Activated naive CD8-positive, alpha-beta T cell treated with anti-CD3 and anti-CD28 coated beads, Interleukin-2, amount 50 U/mL, for 24 hours (primary cell): ENCODE measurements at regions not wholly inside any gene's neighbourhood (a gene's known extent, or its start where the extent isn't known, plus 50 kb on each side); places are given as distances from the start of the nearest gene placed in this dataset.
"Not testable (repeated sequence)": the region's sequence is repeated elsewhere in the genome, so short reads cannot be mapped to it uniquely, and the experiment has no call there.

ENCODE experiments used
- ATAC-seq: fragments of 150-1000 bp; cut with Tn5 transposase; one replicate; pipeline ENCODE4 v1.10.0; 2021
- DNase-seq: peaks from one replicate; pipeline ENCODE4 v3.0.0; 2021
- H3K27ac Mint-ChIP-seq: one replicate; pipeline ENCODE4 v1.8.0; 2021; ENCODE audit warnings: mild to moderate bottlenecking, mixed read lengths
- H3K27me3 Mint-ChIP-seq: one replicate; pipeline ENCODE4 v1.8.0; 2021; ENCODE audit warnings: mixed read lengths
- H3K36me3 Mint-ChIP-seq: one replicate; pipeline ENCODE4 v1.8.0; 2021; ENCODE audit warnings: low read depth, mixed read lengths
- H3K4me1 Mint-ChIP-seq: one replicate; pipeline ENCODE4 v1.8.0; 2021; ENCODE audit warnings: mixed read lengths
- H3K4me3 Mint-ChIP-seq: one replicate; pipeline ENCODE4 v1.8.0; 2021; ENCODE audit warnings: mild to moderate bottlenecking, moderate library complexity, mixed read lengths
- H3K9me3 Mint-ChIP-seq: one replicate; pipeline ENCODE4 v1.8.0; 2021; ENCODE audit warnings: mixed read lengths

DNA sequence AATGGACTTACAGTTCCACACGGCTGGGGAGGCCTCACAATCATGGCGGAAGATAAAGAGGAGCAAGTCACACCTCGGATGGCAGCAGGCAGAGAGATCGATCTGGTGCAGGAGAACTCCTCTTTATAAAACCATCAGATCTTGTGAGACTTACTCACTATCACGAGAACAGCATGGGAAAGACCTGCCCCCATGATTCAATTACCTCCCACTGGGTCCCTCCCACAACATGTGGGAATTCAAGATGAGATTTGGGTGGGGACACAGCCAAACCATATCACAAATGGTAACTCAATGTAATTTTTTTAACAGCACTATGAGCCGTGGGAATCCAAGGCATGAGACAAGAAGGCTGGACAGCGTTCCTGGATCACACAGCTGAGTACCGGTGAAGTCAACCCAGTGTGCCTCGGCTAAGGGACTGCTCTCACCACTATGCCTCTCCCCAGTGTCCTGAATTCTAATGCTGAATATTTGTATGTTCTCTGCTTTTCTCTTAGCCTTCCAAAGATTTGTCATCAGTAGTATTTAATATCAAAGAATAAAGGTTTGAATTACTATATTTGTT is 84.3 kb downstream of the IRS2 start:
- Mint-ChIP-seq H3K27me3 (peaks cover 25% of the 10 kb centered on the region), H3K4me1 (peaks cover 21% of the 10 kb centered on the region)
- H3K36me3 Mint-ChIP-seq, ATAC-seq, H3K4me3 Mint-ChIP-seq, DNase-seq, H3K9me3 Mint-ChIP-seq, H3K27ac Mint-ChIP-seq: not testable (repeated sequence)

DNA sequence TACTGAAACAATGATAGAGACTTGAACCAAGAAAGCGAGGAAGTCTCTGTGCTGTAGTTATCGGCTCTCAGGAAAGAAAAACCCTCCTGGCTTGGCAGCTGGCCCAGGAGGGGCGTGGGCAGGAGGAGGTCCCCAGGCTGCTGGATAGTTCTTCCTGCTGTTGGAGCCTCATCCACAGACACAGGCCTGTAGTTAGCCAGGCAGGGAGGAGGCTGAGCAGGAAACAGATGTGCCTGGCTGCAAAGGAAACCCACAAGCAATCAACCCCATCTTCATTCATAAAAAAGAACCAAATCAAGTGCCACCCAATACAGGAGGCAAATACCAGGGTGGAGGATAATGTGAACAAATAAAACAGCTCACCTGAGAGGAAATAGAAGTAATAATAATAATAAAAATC is 86.2 kb downstream of the IRS2 start:
- Mint-ChIP-seq H3K27me3 (peaks cover 17% of the 10 kb centered on the region), H3K4me1 (peaks cover 16% of the 10 kb centered on the region), H3K9me3 (no peaks in the 10 kb centered on the region), H3K36me3 (no peaks in the 10 kb centered on the region), H3K4me3 (no peak overlapping the region), H3K27ac (no peak overlapping the region)
- DNase-seq (no peak), ATAC-seq (no peak)

DNA sequence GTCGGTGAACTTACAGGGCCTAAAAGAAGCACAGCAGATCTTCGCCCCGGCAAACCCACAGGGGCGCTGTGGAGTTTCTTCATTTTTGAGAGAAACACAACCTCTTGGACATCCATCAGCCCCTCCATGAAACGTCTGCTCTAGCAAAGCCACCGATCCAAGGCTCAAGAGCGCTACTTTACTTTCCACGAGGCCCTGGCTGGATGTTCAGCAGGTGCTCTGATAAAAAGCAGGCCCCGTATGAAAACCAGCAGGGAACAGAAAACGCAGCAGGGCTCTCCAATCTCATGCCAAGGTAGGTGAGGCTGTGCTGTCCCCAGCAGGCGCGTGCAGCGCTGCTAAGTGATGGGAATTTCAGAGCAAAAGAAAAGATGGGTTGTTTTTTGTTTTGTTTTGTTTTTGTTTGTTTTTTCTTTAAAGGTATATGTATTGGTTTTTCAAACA is 86.7 kb downstream of the IRS2 start:
- ATAC-seq: no peak
- peaks cover 11% of the 10 kb centered on the region for H3K4me1 Mint-ChIP-seq
- no peaks in the 10 kb centered on the region for H3K36me3 Mint-ChIP-seq
- H3K27me3 Mint-ChIP-seq: peaks cover 12% of the 10 kb centered on the region
- no peak overlapping the region for H3K4me3 Mint-ChIP-seq
- no peak for DNase-seq
- no peaks in the 10 kb centered on the region for H3K9me3 Mint-ChIP-seq
- no peak overlapping the region for H3K27ac Mint-ChIP-seq

DNA sequence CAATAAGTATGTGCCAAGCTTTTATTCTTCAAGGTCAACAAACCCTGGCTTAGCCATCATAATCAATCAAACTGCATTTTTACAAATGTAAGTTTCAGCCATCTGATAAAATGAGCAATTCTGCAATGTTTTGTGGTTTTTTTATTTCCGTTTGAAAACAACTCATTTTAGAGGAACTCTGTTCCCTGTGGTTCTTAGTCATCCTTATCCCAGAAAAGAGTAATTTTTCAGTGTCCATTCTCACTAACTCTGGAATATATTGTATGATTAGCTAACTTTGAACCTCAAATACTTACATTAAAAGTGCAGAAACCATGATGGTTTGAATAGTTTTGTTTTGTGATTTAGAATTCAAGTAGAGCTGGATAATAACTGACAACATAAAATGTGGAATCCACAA is 87.6 kb downstream of the IRS2 start:
- H3K27ac Mint-ChIP-seq: no peak overlapping the region
- no peaks in the 10 kb centered on the region for H3K36me3 Mint-ChIP-seq
- no peak overlapping the region for H3K4me3 Mint-ChIP-seq
- peaks cover 5% of the 10 kb centered on the region for H3K27me3 Mint-ChIP-seq
- no peaks in the 10 kb centered on the region for H3K9me3 Mint-ChIP-seq
- ATAC-seq: no peak
- DNase-seq: no peak
- H3K4me1 Mint-ChIP-seq: peaks cover 9% of the 10 kb centered on the region

DNA sequence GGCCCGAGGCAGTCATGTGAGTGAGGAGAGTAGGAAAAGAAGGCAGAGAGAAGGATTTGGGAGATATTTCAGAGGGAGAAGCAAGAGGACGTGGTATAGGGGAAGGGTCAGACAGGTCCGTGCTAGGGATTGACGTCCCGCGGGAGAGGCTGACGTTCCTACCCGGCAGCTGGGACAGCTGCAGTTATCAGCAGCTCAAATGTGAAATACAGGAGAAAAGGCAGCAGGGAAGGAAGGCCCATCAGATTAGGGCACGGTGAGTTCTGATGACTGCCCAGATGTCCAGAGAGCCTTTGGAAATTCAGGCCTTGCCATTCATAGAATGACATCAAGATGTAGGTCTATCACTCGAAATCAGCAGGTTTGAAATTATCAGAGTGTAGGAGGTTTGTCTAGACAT is 88.4 kb downstream of the IRS2 start:
- Mint-ChIP-seq H3K27me3 (no peaks in the 10 kb centered on the region), H3K36me3 (no peaks in the 10 kb centered on the region), H3K4me1 (peaks cover 9% of the 10 kb centered on the region), H3K27ac (no peak overlapping the region), H3K4me3 (no peak overlapping the region), H3K9me3 (no peaks in the 10 kb centered on the region)
- ATAC-seq (no peak), DNase-seq (no peak)

DNA sequence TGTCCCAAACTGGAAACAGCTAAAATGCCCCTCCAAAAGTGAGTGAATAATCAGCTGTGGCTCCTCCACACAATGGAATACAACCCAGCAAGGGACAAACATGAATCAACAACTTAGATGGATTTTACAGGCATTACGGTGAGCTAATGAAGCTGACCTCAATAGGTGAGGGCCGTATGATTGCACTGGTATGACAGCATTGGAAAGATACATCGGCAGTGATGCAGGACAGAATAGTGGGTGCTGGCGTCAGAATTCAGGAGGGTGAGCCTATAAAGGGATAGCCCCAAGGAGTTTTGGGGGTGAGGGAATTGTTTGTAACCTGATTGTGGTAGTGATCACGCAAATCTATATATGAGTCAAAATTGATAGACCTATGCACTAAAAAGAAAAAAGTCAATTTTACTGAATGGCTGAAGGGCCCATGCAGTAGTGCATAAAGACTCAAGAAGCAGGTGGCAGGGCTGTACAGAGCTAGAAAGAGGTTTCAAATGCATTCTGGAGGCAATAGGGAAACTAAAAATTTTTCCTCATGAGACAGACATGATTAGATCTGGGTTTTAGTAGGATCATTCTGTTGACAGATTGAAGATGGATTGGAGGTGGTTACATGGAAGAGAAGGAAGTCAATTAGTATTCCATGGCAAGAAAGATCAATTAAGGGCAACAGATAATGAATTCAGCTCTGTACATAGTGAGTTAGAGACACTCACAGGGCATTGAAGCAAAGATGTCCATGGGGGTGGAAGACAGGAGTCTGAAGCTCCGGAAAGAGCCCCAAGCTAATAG is 90.8 kb downstream of the IRS2 start:
- Mint-ChIP-seq H3K27ac (no peak overlapping the region), H3K27me3 (no peaks in the 10 kb centered on the region), H3K4me1 (peaks cover 8% of the 10 kb centered on the region), H3K9me3 (no peaks in the 10 kb centered on the region), H3K36me3 (no peaks in the 10 kb centered on the region), H3K4me3 (no peak overlapping the region)
- peak; percentile 20 for ATAC-seq
- DNase-seq: no peak

DNA sequence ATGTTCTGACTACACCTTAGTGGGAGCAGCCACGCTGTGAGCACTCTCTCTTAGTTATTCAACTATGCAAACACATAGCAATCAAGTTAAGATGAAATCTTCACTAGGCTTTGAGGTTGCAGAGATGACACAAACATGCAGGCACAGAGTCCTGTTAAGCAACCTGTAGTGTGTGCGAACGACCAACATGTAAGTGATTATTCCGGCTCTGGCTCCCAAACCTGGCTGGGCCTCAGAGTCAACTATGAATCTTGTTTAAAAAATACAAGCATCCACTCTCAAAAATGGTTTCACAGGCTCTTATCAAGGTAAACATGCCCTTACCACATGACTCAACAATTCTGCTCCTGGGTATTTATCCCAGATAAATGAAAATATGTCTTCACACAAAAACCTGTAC is 91.4 kb downstream of the IRS2 start:
- Mint-ChIP-seq H3K36me3 (no peaks in the 10 kb centered on the region), H3K4me3 (no peak overlapping the region), H3K27ac (no peak overlapping the region), H3K4me1 (peaks cover 2% of the 10 kb centered on the region), H3K27me3 (no peaks in the 10 kb centered on the region), H3K9me3 (no peaks in the 10 kb centered on the region)
- DNase-seq (no peak), ATAC-seq (peak; percentile 20)

DNA sequence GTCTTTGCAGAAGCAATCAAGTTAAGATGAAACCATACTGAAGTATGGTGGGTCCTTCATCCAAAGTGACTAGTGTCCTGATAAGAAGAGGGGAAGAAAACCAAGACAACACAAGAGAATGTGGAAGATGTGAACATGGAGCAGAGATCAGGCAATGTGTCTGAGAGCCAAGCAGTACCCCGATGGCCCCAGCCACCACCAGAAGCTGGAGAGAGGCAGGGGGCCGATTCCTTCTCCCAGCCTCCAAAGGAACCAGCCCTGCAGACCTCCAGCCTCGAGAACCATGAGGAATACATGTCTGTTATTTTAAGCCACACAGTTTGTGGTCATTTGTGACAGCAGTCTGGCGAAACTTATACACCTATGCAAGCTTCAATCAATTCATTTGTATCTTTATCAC is 93.2 kb downstream of the IRS2 start:
- Mint-ChIP-seq H3K36me3 (no peaks in the 10 kb centered on the region), H3K9me3 (no peaks in the 10 kb centered on the region), H3K4me1 (no peaks in the 10 kb centered on the region), H3K27me3 (no peaks in the 10 kb centered on the region), H3K27ac (no peak overlapping the region), H3K4me3 (no peak overlapping the region)
- DNase-seq (no peak), ATAC-seq (no peak)

DNA sequence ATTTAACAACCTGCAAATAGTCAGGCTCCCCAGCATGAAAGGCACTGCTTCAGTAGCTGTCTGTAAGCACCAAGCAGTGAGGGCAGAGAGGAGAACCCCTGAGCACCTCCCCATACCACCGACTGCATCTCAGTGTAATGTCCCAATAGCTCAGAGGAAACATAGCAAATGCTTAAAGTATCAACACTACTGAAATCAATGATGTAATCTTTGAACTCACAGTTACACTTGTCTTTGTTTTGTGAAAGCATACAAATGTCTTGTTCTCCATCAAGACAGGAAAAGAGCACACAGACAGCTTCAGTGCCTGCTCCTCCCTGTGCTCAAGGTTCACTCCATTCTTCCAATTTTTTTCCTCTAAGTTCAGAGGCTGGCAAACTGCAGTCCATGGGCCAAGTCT is 94.7 kb downstream of the IRS2 start:
- H3K27ac Mint-ChIP-seq: no peak overlapping the region
- no peaks in the 10 kb centered on the region for H3K36me3 Mint-ChIP-seq
- no peak for ATAC-seq
- no peaks in the 10 kb centered on the region for H3K4me1 Mint-ChIP-seq
- no peak overlapping the region for H3K4me3 Mint-ChIP-seq
- no peaks in the 10 kb centered on the region for H3K9me3 Mint-ChIP-seq
- no peaks in the 10 kb centered on the region for H3K27me3 Mint-ChIP-seq
- no peak for DNase-seq

DNA sequence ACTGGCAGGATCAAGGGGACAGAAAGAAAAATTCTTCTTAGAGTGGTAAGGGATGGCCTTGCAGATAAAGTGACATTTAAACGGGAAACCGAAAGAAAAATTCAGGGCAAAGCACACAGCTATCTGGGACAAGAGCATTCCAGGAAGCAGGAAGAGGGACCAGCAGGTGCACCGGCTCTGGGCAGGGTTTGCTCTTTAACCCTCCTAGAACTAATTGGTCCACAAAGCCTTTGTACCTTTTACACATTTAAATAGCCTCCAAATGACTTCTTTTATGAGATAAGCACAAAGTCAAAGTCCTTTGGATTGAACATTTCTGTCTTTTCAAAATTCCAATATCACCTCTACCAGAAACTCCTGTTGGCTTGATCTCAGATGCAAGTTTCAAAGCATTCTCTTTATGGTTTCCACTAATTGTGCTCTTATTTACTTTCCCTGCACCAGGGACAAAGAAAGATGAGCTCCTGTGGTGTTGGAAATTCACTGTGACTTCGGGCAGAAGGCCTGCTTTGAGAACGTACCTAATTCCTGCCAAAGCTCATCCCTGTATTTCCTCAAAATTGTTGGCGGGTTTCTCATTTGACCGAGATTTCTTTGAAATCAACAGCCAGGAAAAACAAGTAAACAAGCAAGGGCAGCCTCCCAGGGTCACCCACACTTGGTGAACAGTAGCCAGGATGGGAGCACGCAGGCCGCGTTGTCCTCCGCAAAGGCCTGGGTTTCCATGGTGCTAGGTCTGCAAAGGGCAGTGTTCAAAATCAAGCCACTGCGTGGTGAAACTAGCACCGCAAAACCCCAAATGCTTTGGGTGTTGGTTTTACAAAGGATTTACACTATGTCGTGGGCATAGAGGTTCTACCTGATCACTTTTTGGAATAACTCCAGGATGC is 98.6 kb downstream of the IRS2 start:
- no peak overlapping the region for H3K27ac Mint-ChIP-seq
- no peak for DNase-seq
- H3K4me3 Mint-ChIP-seq: no peak overlapping the region
- no peaks in the 10 kb centered on the region for H3K36me3 Mint-ChIP-seq
- no peaks in the 10 kb centered on the region for H3K27me3 Mint-ChIP-seq
- H3K9me3 Mint-ChIP-seq: no peaks in the 10 kb centered on the region
- no peaks in the 10 kb centered on the region for H3K4me1 Mint-ChIP-seq
- ATAC-seq: no peak

DNA sequence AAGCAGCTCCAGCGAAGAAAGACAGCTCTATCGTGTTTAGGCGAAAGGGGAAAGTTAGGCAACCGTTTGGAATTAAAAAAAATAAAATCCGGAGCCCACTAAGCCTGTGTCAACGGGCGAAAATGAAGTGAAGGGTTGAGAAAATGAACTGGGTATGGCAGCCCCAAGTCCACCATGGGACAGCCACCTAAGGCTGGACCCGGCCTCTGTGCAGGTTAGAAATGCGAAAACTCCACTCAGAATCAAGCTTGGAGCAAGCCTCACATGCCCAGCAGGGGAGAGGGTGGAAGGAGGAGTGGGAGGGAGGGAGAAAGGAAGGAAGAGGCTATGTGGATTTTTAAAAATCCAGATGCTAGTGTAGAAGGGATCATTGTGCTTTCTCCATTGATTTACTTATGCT is 101.2 kb downstream of the IRS2 start:
- no peak for DNase-seq
- no peaks in the 10 kb centered on the region for H3K36me3 Mint-ChIP-seq
- no peak for ATAC-seq
- H3K4me1 Mint-ChIP-seq: no peaks in the 10 kb centered on the region
- H3K27ac Mint-ChIP-seq: no peak overlapping the region
- H3K27me3 Mint-ChIP-seq: no peaks in the 10 kb centered on the region
- no peak overlapping the region for H3K4me3 Mint-ChIP-seq
- no peaks in the 10 kb centered on the region for H3K9me3 Mint-ChIP-seq

DNA sequence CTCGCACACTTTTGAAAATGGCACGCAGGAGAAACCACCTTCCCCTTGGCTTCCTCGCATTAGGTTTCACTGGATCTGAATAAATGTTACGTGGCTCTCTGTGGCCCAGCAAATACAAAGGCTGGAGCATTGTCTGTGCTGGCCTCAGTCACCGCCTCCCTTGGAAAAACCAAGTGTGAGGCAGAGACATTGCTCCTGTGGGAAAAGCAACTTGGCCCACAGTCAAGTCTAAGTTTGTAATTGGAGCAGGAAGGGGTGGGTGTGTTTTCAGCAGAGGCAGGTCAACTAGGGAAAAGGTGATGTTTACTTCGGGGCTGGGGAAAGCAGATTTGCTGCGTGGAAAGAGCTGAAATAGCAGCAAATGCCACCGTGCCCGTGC is 101.6 kb downstream of the IRS2 start:
- no peak for DNase-seq
- Mint-ChIP-seq H3K4me3 (no peak overlapping the region), H3K27ac (no peak overlapping the region), H3K4me1 (no peaks in the 10 kb centered on the region), H3K9me3 (no peaks in the 10 kb centered on the region), H3K36me3 (no peaks in the 10 kb centered on the region), H3K27me3 (no peaks in the 10 kb centered on the region)
- no peak for ATAC-seq

DNA sequence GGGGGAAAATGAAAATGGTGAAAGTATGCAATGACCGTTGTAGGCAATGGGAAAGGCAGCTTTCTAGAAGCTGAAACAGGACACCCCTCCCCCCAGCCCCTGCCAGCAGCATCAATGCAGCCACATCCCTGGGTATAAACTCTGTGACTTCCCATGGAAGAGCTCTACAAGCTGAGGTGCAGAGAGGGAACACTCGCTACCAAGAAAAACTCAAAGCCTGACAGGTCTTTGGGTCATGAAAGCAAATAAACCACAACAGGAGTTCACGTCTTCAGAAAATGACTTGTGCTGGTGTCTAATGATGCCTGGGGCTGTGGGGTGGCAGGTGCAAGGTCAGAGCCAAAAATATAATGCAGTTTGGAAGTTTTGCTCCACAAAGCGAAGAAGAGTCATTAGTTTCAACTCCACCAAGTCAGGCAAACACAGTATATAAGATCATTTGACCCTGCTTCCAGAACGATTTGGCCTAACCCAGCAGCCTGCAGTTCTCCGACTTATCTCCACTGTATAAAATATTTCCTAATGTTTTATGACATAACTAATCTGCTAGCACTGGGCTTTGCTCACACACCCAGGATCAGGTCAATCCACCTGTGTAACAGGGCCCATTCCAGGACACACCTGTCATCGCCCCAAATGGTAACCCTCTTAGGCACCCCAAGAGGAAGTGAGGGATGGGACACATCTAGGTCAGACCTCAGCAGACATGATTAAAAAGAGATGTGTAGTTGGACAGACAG is 102.1 kb downstream of the IRS2 start:
- ATAC-seq: no peak
- no peak overlapping the region for H3K4me3 Mint-ChIP-seq
- no peaks in the 10 kb centered on the region for H3K9me3 Mint-ChIP-seq
- H3K27ac Mint-ChIP-seq: no peak overlapping the region
- no peaks in the 10 kb centered on the region for H3K27me3 Mint-ChIP-seq
- DNase-seq: no peak
- H3K4me1 Mint-ChIP-seq: no peaks in the 10 kb centered on the region
- H3K36me3 Mint-ChIP-seq: no peaks in the 10 kb centered on the region

DNA sequence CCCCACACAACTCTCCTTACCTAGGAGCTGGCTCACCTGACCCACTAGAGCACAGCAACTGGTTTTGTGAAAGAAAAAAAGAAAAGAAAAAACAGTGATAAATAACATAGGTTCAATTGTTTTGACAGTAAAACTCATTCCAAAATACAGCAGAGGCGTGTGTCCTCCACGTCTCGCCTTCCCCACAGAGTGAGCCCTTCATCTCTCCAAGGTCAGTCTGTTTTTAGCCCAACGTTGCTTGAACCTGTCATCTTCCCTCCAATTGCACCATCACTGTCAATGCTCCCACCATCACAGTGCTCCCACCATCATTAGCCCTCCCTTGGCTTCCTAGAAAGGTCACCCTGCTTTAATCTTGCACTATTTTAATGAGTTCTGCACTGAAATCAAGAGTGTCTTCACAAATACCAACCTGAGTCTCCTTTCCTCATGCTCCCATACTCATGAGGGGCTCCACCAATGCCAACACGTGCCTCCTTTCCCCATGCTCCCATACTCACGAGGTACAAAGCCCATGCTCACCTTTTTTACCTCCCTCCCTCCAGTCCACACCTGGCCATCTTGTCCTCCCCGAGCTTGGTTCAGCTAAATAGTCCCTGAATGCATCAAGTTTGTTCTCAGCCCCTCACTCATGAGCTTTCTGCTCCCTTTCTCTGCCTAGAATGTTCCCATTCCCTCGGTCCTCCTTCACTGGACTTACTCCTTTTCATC is 103.7 kb downstream of the IRS2 start:
- Mint-ChIP-seq H3K4me3 (no peak overlapping the region), H3K9me3 (no peaks in the 10 kb centered on the region), H3K27ac (no peak overlapping the region), H3K36me3 (no peaks in the 10 kb centered on the region), H3K27me3 (no peaks in the 10 kb centered on the region), H3K4me1 (no peaks in the 10 kb centered on the region)
- DNase-seq (no peak), ATAC-seq (no peak)
